ENCODE measurements at regions not wholly inside any gene's neighbourhood (a gene's known extent, or its start where the extent isn't known, plus 50 kb on each side); places are given as distances from the start of the nearest gene placed in this dataset.

DNA sequence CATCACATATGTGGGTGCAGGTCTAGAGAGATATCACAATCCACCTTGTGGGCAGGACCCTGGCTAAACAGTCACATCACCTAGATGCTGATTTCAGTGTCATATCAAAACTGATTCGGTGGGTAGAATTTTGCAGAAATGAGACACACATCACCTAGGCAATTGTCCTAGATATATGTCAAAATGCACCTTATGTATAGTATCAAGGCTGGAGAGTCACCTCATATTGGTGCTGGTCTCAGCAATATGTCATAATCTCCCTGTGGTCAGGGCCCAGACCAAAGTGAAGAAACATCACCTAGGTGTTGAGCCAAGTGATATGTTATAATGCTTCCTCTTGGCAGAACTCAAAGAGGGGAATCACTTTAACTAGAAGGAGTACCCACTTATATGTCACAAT is 905.0 kb upstream of the AMELY start:
- no peak overlapping the region for H3K4me2 ChIP-seq (replicated peaks; ENCODE audit: extremely low read depth, low read length, poor library complexity, severe bottlenecking)
- no peak for DNase-seq
- Mint-ChIP-seq H3K4me3 (no peak overlapping the region), H3K36me3 (no peaks in the 10 kb centered on the region), H3K9me3 (no peaks in the 10 kb centered on the region), H3K4me1 (peaks cover 18% of the 10 kb centered on the region), H3K27ac (no peak overlapping the region), H3K27me3 (ENCODE audit: low read depth in 3 of 3) (no peaks in the 10 kb centered on the region)
- WGBS (ENCODE audit: insufficient coverage): no CpG with 5 or more reads among the region's 1 CpG
- no peaks in the 10 kb centered on the region for H3K9me3 ChIP-seq (replicated peaks in 1 of 2; ENCODE audit: control insufficient read depth in 1 of 2, insufficient read depth in 1 of 2, low read length in 2 of 2)
- H3K27ac ChIP-seq (ENCODE audit: low read depth in 1 of 2, low read length in 2 of 2): no peak overlapping the region
- H3K9ac ChIP-seq (ENCODE audit: insufficient read depth, low read length, poor library complexity, severe bottlenecking): no peak overlapping the region
- intact Hi-C loops (cut with micrococcal nuclease): no loop called here
- H3K4me3 ChIP-seq (replicated peaks in 1 of 3; ENCODE audit: low read depth in 2 of 3, low read length in 3 of 3): no peak overlapping the region
- no peaks in the 10 kb centered on the region for H3K79me2 ChIP-seq (ENCODE audit: insufficient read depth, low read length)
- H3K27me3 ChIP-seq (ENCODE audit: control insufficient read depth in 2 of 2, insufficient read depth in 2 of 2, low read length in 2 of 2): no peaks in the 10 kb centered on the region
- H3K36me3 ChIP-seq (replicated peaks in 1 of 2; ENCODE audit: control insufficient read depth in 1 of 2, insufficient read depth in 2 of 2, low read length in 2 of 2): no peaks in the 10 kb centered on the region
- no peaks in the 10 kb centered on the region for H4K20me1 ChIP-seq (ENCODE audit: insufficient read depth, low read length)
- H2AFZ ChIP-seq (ENCODE audit: insufficient read depth, low read depth, low read length, poor library complexity, severe bottlenecking): no peak overlapping the region
- no peak for TF ChIP-seq CTCF (IDR thresholded peaks at IDR 0.05)
- H3K4me1 ChIP-seq (ENCODE audit: control insufficient read depth in 1 of 2, insufficient read depth in 2 of 2, low read length in 2 of 2): peaks cover 0 to 16% of the 10 kb centered on the region in 2 donors

- H3K4me1 Mint-ChIP-seq: peaks cover 19% of the 10 kb centered on the region
- no peak overlapping the region for H3K27ac ChIP-seq (ENCODE audit: low read depth in 1 of 2, low read length in 2 of 2)
- H3K27ac Mint-ChIP-seq: no peak overlapping the region
These were observed 904.4 kb upstream of the AMELY start for GRCh38 chrY:7815921-7816320.

More at GRCh38 chrY:7815921-7816320, 904.4 kb upstream of the AMELY start:
- Histone ChIP-seq H2AFZ (ENCODE audit: insufficient read depth, low read depth, low read length, poor library complexity, severe bottlenecking) (no peak overlapping the region), H4K20me1 (ENCODE audit: insufficient read depth, low read length) (no peaks in the 10 kb centered on the region), H3K79me2 (ENCODE audit: insufficient read depth, low read length) (no peaks in the 10 kb centered on the region), H3K4me2 (replicated peaks; ENCODE audit: extremely low read depth, low read length, poor library complexity, severe bottlenecking) (no peak overlapping the region), H3K9me3 (replicated peaks in 1 of 2; ENCODE audit: control insufficient read depth in 1 of 2, insufficient read depth in 1 of 2, low read length in 2 of 2) (no peaks in the 10 kb centered on the region), H3K27me3 (ENCODE audit: control insufficient read depth in 2 of 2, insufficient read depth in 2 of 2, low read length in 2 of 2) (no peaks in the 10 kb centered on the region), H3K4me1 (ENCODE audit: control insufficient read depth in 1 of 2, insufficient read depth in 2 of 2, low read length in 2 of 2) (peaks cover 0 to 17% of the 10 kb centered on the region in 2 donors), H3K4me3 (replicated peaks in 1 of 3; ENCODE audit: low read depth in 2 of 3, low read length in 3 of 3) (no peak overlapping the region), H3K36me3 (replicated peaks in 1 of 2; ENCODE audit: control insufficient read depth in 1 of 2, insufficient read depth in 2 of 2, low read length in 2 of 2) (no peaks in the 10 kb centered on the region), H3K9ac (ENCODE audit: insufficient read depth, low read length, poor library complexity, severe bottlenecking) (no peak overlapping the region)
- DNase-seq: no peak
- TF ChIP-seq CTCF (IDR thresholded peaks at IDR 0.05): no peak
- H3K36me3 Mint-ChIP-seq: no peaks in the 10 kb centered on the region
- no peaks in the 10 kb centered on the region for H3K9me3 Mint-ChIP-seq
- intact Hi-C loops (cut with micrococcal nuclease): no loop called here
- H3K27me3 Mint-ChIP-seq (ENCODE audit: low read depth in 3 of 3): no peaks in the 10 kb centered on the region
- no peak overlapping the region for H3K4me3 Mint-ChIP-seq

All from CD14-positive monocyte (primary cell).